Endothelial cell of umbilical vein (primary cell): ENCODE measurements at regions not wholly inside any gene's neighbourhood (a gene's known extent, or its start where the extent isn't known, plus 50 kb on each side); places are given as distances from the start of the nearest gene placed in this dataset.

Source experiments
- BruUV-seq: library from RNA; stranded (reverse); fragments of 400-500 nt; replicated peaks from 2 replicates; lab custom pipeline; 2021; lab: Mats Ljungman, UMichigan
- CTCF ChIA-PET: fragments of 300-600, 350-600 bp; sonication (Branson Sonifier 250); formaldehyde crosslinking; loops from one replicate; lab custom pipeline; 2021; ENCODE audit warnings: antibody characterized with exemption, inconsistent platforms; lab: Charles Lee
- POLR2A ChIA-PET: fragments of 300-600, 350-600 bp; sonication (Branson Sonifier 250); formaldehyde crosslinking; loops from one replicate; lab custom pipeline; 2021; ENCODE audit warnings: antibody characterized with exemption, inconsistent platforms; lab: Charles Lee
- DNase-seq: peaks from one replicate; pipeline ENCODE4 v3.0.0-alpha.2; 2011; ENCODE audit warnings: low read depth, low spot score
- FAIRE-seq: peaks from 2 replicates; lab custom pipeline; 2011; peaks lifted over from hg19 to GRCh38; lab: Jason Lieb, UNC
- H2AFZ ChIP-seq: 2 replicates; pipeline ENCODE4 v1.6.0; 2012; ENCODE audit warnings: low read depth, low read length, control low read depth, inconsistent platforms
- H3K27ac ChIP-seq: 2 replicates; pipeline ENCODE4 v1.5.1; 2011; ENCODE audit warnings: low read depth, mild to moderate bottlenecking, control low read depth, low read length, moderate library complexity; ENCODE audit not compliant: insufficient read depth
- H3K27me3 ChIP-seq, 2 experiments: 2 replicates each; pipeline versions ENCODE4 v1.6.0 to v1.6.1; 2011; ENCODE audit warnings: low read length in 2 of 2, mixed read lengths in 1 of 2; ENCODE audit not compliant: control insufficient read depth in 2 of 2, insufficient read depth in 2 of 2
- H3K36me3 ChIP-seq, 2 experiments: 2 replicates in 1 of 2; 3 replicates in 1 of 2; pipeline ENCODE4 v1.5.1; 2011; ENCODE audit warnings: low read length in 2 of 2, mild to moderate bottlenecking in 1 of 2, moderate library complexity in 1 of 2; ENCODE audit not compliant: control insufficient read depth in 2 of 2, insufficient read depth in 2 of 2; ENCODE audit errors: extremely low read depth in 1 of 2
- H3K4me1 ChIP-seq: 3 replicates; pipeline ENCODE4 v1.5.1; 2011; ENCODE audit warnings: mild to moderate bottlenecking, low read length; ENCODE audit not compliant: control insufficient read depth, insufficient read depth; ENCODE audit errors: extremely low read depth
- H3K4me2 ChIP-seq: 2 replicates; pipeline ENCODE4 v1.6.1; 2011; ENCODE audit warnings: low read length, control low read depth, mixed read lengths; ENCODE audit not compliant: insufficient read depth
- H3K4me3 ChIP-seq, 3 experiments: fragments of 200-600 bp in 1 of 3; sonication (generic), shearing (Covaris generic) in 1 of 3; replicated peaks in 1 of 3; 2 replicates each; pipeline ENCODE4 v1.5.1; 2011 to 2016; ENCODE audit warnings: control low read depth in 3 of 3, low read length in 3 of 3, mild to moderate bottlenecking in 2 of 3, inconsistent platforms in 1 of 3, low read depth in 1 of 3, moderate library complexity in 1 of 3; ENCODE audit not compliant: insufficient read depth in 1 of 3
- H3K79me2 ChIP-seq: 2 replicates; pipeline ENCODE4 v1.6.0; 2012; ENCODE audit warnings: low read length, inconsistent platforms; ENCODE audit not compliant: control insufficient read depth, insufficient read depth
- H3K9ac ChIP-seq: replicated peaks from 2 replicates; pipeline ENCODE3; 2011; ENCODE audit warnings: low read length, control low read depth; ENCODE audit not compliant: insufficient read depth; ENCODE audit errors: extremely low read depth
- H3K9me1 ChIP-seq: replicated peaks from 3 replicates; pipeline ENCODE4 v1.6.0; 2011; ENCODE audit warnings: mild to moderate bottlenecking, low read length; ENCODE audit not compliant: control insufficient read depth, insufficient read depth; ENCODE audit errors: extremely low read depth
- H3K9me3 ChIP-seq: replicated peaks from 2 replicates; pipeline ENCODE4 v1.5.1; 2012; ENCODE audit warnings: low read length, inconsistent platforms; ENCODE audit not compliant: control insufficient read depth, insufficient read depth
- H4K20me1 ChIP-seq: replicated peaks from 2 replicates; pipeline ENCODE3; 2011; ENCODE audit warnings: mild to moderate bottlenecking, low read length; ENCODE audit not compliant: control insufficient read depth, insufficient read depth; ENCODE audit errors: extremely low read depth
- CTCF ChIP-seq, 2 donors: IDR thresholded peaks; 1 replicate in 1 of 2; 2 replicates in 1 of 2; pipeline ENCODE4 v1.5.1; 2011; ENCODE audit warnings: low read length in 2 of 2, mild to moderate bottlenecking in 2 of 2, moderate library complexity in 2 of 2, control low read depth in 1 of 2, inconsistent platforms in 1 of 2, low read depth in 1 of 2; ENCODE audit not compliant: insufficient read depth in 1 of 2; ENCODE audit errors: extremely low read depth in 1 of 2
- EZH2 ChIP-seq: IDR thresholded peaks from 2 replicates; pipeline ENCODE4 v1.6.1; 2012; ENCODE audit warnings: borderline replicate concordance, low read depth, mild to moderate bottlenecking, moderate library complexity, low read length, inconsistent platforms; ENCODE audit not compliant: severe bottlenecking
- FOS ChIP-seq: IDR thresholded peaks from 2 replicates; pipeline ENCODE4 v1.6.1; 2011; ENCODE audit warnings: mild to moderate bottlenecking, low read length, moderate library complexity, borderline replicate concordance; ENCODE audit not compliant: insufficient read depth
- GATA2 ChIP-seq: IDR thresholded peaks from 2 replicates; pipeline ENCODE4 v1.7.0; 2011; ENCODE audit warnings: low read depth, mild to moderate bottlenecking, moderate library complexity, mixed read lengths, low read length; ENCODE audit not compliant: insufficient read length, insufficient read depth
- JUN ChIP-seq: IDR thresholded peaks from 2 replicates; pipeline ENCODE4 v1.6.1; 2011; ENCODE audit warnings: borderline replicate concordance, low read depth; ENCODE audit not compliant: insufficient read length, insufficient read depth
- MAX ChIP-seq: IDR thresholded peaks from 2 replicates; pipeline ENCODE4 v1.6.1; 2011; ENCODE audit not compliant: insufficient read depth, insufficient read length
- MYC ChIP-seq: IDR thresholded peaks from one replicate; pipeline ENCODE4 v1.6.1; 2011; ENCODE audit warnings: mild to moderate bottlenecking, low read depth, low read length
- POLR2A ChIP-seq: IDR thresholded peaks from 2 replicates; pipeline ENCODE4 v1.6.1; 2012; ENCODE audit warnings: low read depth, mild to moderate bottlenecking, control low read depth, low read length
- POLR2AphosphoS5 ChIP-seq: IDR thresholded peaks from 2 replicates; pipeline ENCODE4 v1.6.1; 2012; ENCODE audit warnings: low read depth, mild to moderate bottlenecking, control low read depth, low read length, moderate library complexity; ENCODE audit not compliant: insufficient read depth
- dilution Hi-C: fragments of 300-500 bp; cut with MboI; formaldehyde crosslinking; loops from one replicate; pipeline ENCODE4 v1.15.0; 2019; ENCODE audit warnings: low sequenced_read_pairs; ENCODE audit not compliant: extremely low pct_ligation_motif_present
- intact Hi-C: fragments of 100-400 bp; cut with micrococcal nuclease; formaldehyde crosslinking; loops from one replicate; pipeline ENCODE4 v1.10.0; 2022

DNA sequence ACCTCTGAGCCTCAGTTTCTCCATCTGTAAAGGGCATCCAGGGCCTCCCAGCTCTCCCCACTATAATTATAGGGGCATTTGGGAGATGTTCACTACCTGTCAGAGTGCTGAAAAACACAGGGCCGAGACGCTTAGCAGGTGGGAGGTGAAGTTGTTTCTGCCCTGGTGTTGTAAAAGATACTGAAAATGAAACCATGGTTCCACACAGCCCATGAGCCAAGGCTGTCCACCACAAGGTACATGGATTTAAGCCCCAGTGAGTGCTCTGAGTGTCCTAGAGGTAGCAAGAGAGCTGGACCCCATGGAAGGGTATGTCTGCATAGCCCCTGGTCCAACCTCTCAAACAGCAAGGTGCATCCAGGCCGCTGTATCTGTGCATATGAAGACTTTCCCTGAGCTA lies 137.5 kb downstream of the C5orf15 start:
- TF ChIP-seq JUN (no peak), CTCF (IDR thresholded peaks at IDR 0.05; ENCODE audit: extremely low read depth in 1 of 2, insufficient read depth in 1 of 2, low read depth in 1 of 2, low read length in 2 of 2) (no peak), EZH2 (no peak), POLR2AphosphoS5 (no peak), MAX (no peak), GATA2 (no peak), MYC (no peak), POLR2A (no peak), FOS (no peak)
- Histone ChIP-seq H3K36me3 (no peaks in the 10 kb centered on the region), H3K79me2 (no peaks in the 10 kb centered on the region), H3K27ac (peak overlapping the region; percentile 83), H3K4me1 (peaks cover 23% of the 10 kb centered on the region), H3K4me3 (no peak overlapping the region), H3K9ac (no peak overlapping the region), H2AFZ (peak overlapping the region; percentile 17), H3K4me2 (peak overlapping the region; percentile 84), H4K20me1 (no peaks in the 10 kb centered on the region), H3K9me3 (no peaks in the 10 kb centered on the region), H3K27me3 (no peaks in the 10 kb centered on the region), H3K9me1 (no peaks in the 10 kb centered on the region)
- CTCF ChIA-PET = interaction anchor here (1.1 to 2.5 kb wide), 5 partner anchors 9 to 166 kb away, joined by 3 to 12 read pairs (median 7); no protein-coding TSS in a partner anchor
- dilution Hi-C loops = no loop called here
- POLR2A ChIA-PET = no interaction called here
- intact Hi-C loops = no loop called here
- DNase-seq = no peak
- BruUV-seq = no TSS peak
- FAIRE-seq = no peak
